OCI-LY1 (cell line): ENCODE measurements at regions not wholly inside any gene's neighbourhood (a gene's known extent, or its start where the extent isn't known, plus 50 kb on each side); places are given as distances from the start of the nearest gene placed in this dataset.
"Not testable (repeated sequence)": the region's sequence is repeated elsewhere in the genome, so short reads cannot be mapped to it uniquely, and the experiment has no call there.

Source experiments
- H2AFZ ChIP-seq: fragments of 200-600 bp; sonication (generic), shearing (Covaris generic); 2 replicates; pipeline ENCODE4 v1.6.0; 2014; ENCODE audit warnings: antibody characterized with exemption, mild to moderate bottlenecking, low read length
- H3F3A ChIP-seq: fragments of 200-600 bp; sonication (generic), shearing (Covaris generic); 2 replicates; pipeline ENCODE4 v1.6.0; 2014; ENCODE audit warnings: mild to moderate bottlenecking, antibody characterized with exemption, low read length, moderate library complexity; ENCODE audit not compliant: insufficient read depth
- H3K27ac ChIP-seq: fragments of 200-600 bp; sonication (generic); 2 replicates; pipeline ENCODE4 v1.5.1; 2014; ENCODE audit warnings: low read length, mixed run types, mild to moderate bottlenecking, low read depth; ENCODE audit not compliant: poor library complexity, severe bottlenecking
- H3K27me3 ChIP-seq: fragments of 200-600 bp; sonication (generic); 2 replicates; pipeline ENCODE4 v1.6.0; 2014; ENCODE audit warnings: antibody characterized with exemption, mild to moderate bottlenecking, low read length, moderate library complexity; ENCODE audit not compliant: insufficient read depth
- H3K36me3 ChIP-seq: fragments of 200-600 bp; sonication (generic); 2 replicates; pipeline ENCODE4 v1.6.1; 2014; ENCODE audit warnings: mild to moderate bottlenecking, antibody characterized with exemption, low read length, moderate library complexity, mixed read lengths; ENCODE audit not compliant: insufficient read depth
- H3K4me1 ChIP-seq: fragments of 200-600 bp; sonication (generic); 2 replicates; pipeline ENCODE4 v1.5.1; 2014; ENCODE audit warnings: mild to moderate bottlenecking, low read length, moderate library complexity; ENCODE audit not compliant: insufficient read depth, severe bottlenecking
- H3K4me2 ChIP-seq: fragments of 200-600 bp; sonication (generic), shearing (Covaris generic); 2 replicates; pipeline ENCODE4 v1.6.1; 2014; ENCODE audit warnings: low read length
- H3K4me3 ChIP-seq: fragments of 200-600 bp; sonication (generic); 2 replicates; pipeline ENCODE4 v1.5.1; 2014; ENCODE audit warnings: low read length, low read depth, mild to moderate bottlenecking, mixed read lengths; ENCODE audit not compliant: poor library complexity, severe bottlenecking
- H3K79me2 ChIP-seq: fragments of 200-600 bp; shearing (Covaris generic); 2 replicates; pipeline ENCODE4 v1.6.1; 2016; ENCODE audit warnings: mixed run types, low read length, mixed read lengths; ENCODE audit not compliant: insufficient read depth
- H3K9ac ChIP-seq: fragments of 200-600 bp; sonication (generic), shearing (Covaris generic); 2 replicates; pipeline ENCODE4 v1.6.1; 2014; ENCODE audit warnings: mild to moderate bottlenecking, low read length, mixed read lengths
- H3K9me2 ChIP-seq: fragments of 200-600 bp; sonication (generic), shearing (Covaris generic); 2 replicates; pipeline ENCODE4 v1.6.1; 2014; ENCODE audit warnings: low read depth, mild to moderate bottlenecking, low read length, mixed read lengths
- H3K9me3 ChIP-seq: fragments of 200-600 bp; shearing (Covaris generic); 2 replicates; pipeline ENCODE4 v1.6.1; 2014; ENCODE audit warnings: low read length, mixed read lengths
- H4K20me1 ChIP-seq: fragments of 200-600 bp; sonication (generic), shearing (Covaris generic); 2 replicates; pipeline ENCODE4 v1.6.0; 2016; ENCODE audit warnings: mild to moderate bottlenecking, low read length; ENCODE audit not compliant: insufficient read depth
- EZH2 ChIP-seq: fragments of 200-600 bp; sonication (generic), shearing (Covaris generic); IDR thresholded peaks from 2 replicates; pipeline ENCODE4 v1.8.0; 2017; ENCODE audit warnings: borderline replicate concordance, mixed run types, mild to moderate bottlenecking, antibody characterized with exemption, low read length, moderate library complexity, mixed read lengths
- TF ChIP-seq, protein P1 (sequence below): fragments of 200-600 bp; sonication (generic), shearing (Covaris generic); IDR thresholded peaks from 2 replicates; pipeline ENCODE4 v1.5.1; 2017; ENCODE audit warnings: mild to moderate bottlenecking, antibody characterized with exemption, low read length, moderate library complexity, mixed read lengths

DNA sequence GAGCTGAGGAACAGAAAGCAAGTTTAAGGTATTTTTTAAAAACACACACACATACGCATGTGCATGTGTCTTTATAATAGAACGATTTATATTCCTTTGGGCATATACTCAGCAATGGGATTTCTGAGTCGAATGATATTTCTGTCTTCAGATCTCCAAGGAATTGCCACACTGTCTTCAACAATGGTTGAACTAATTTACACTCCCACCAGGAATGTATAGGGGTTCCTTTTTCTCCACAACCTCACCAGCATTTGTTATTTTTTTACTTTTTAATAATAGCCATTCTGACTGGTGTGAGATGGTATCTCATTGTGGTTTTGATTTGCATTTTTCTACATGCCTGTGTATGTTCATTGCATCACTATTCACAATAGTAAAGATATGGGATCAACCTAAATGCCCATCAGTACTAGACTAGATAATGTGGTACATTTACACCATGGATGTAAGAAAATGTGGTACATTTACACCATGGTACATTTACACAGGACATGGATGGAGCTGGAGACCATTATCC is 60.3 kb upstream of the MAP3K1 start:
- peaks cover 42% of the 10 kb centered on the region for H3K4me1 ChIP-seq
- no peaks in the 10 kb centered on the region for H3K27me3 ChIP-seq
- H3K4me2 ChIP-seq, result no peak overlapping the region

DNA sequence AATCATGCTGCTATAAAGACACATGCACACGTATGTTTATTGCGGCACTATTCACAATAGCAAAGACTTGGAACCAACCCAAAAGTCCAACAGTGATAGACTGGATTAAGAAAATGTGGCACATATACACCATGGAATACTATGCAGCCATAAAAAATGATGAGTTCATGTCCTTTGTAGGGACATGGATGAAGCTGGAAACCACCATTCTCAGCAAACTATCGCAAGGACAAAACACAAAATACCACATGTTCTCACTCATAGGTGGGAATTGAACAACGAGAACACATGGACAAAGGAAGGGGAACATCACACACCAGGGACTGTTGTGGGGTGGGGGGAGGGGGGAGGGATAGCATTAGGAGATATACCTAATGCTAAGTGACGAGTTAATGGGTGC is 61.8 kb upstream of the MAP3K1 start:
- H3K4me2 ChIP-seq, H2AFZ ChIP-seq, H3K9ac ChIP-seq, H3K36me3 ChIP-seq, H3K27me3 ChIP-seq, H3K27ac ChIP-seq, H3K9me3 ChIP-seq, H3K9me2 ChIP-seq, H3F3A ChIP-seq, H3K79me2 ChIP-seq, H3K4me3 ChIP-seq, H4K20me1 ChIP-seq: not testable (repeated sequence)
- peaks cover 28% of the 10 kb centered on the region for H3K4me1 ChIP-seq

More for the DNA sequence above, 60.3 kb upstream of the MAP3K1 start:
- no peak overlapping the region for H3K9ac ChIP-seq
- no peaks in the 10 kb centered on the region for H3K79me2 ChIP-seq
- no peak overlapping the region for H3K4me3 ChIP-seq
- no peak overlapping the region for H2AFZ ChIP-seq
- no peaks in the 10 kb centered on the region for H4K20me1 ChIP-seq
- no peak for TF ChIP-seq EZH2
- TF ChIP-seq, protein P1, sequence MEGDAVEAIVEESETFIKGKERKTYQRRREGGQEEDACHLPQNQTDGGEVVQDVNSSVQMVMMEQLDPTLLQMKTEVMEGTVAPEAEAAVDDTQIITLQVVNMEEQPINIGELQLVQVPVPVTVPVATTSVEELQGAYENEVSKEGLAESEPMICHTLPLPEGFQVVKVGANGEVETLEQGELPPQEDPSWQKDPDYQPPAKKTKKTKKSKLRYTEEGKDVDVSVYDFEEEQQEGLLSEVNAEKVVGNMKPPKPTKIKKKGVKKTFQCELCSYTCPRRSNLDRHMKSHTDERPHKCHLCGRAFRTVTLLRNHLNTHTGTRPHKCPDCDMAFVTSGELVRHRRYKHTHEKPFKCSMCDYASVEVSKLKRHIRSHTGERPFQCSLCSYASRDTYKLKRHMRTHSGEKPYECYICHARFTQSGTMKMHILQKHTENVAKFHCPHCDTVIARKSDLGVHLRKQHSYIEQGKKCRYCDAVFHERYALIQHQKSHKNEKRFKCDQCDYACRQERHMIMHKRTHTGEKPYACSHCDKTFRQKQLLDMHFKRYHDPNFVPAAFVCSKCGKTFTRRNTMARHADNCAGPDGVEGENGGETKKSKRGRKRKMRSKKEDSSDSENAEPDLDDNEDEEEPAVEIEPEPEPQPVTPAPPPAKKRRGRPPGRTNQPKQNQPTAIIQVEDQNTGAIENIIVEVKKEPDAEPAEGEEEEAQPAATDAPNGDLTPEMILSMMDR, result no peak
- H3K9me2 ChIP-seq, result no peaks in the 10 kb centered on the region
- H3K27ac ChIP-seq, result peak overlapping the region; percentile 22
- H3K36me3 ChIP-seq, result no peaks in the 10 kb centered on the region
- H3K9me3 ChIP-seq, result peaks cover 9% of the 10 kb centered on the region
- no peaks in the 10 kb centered on the region for H3F3A ChIP-seq

DNA sequence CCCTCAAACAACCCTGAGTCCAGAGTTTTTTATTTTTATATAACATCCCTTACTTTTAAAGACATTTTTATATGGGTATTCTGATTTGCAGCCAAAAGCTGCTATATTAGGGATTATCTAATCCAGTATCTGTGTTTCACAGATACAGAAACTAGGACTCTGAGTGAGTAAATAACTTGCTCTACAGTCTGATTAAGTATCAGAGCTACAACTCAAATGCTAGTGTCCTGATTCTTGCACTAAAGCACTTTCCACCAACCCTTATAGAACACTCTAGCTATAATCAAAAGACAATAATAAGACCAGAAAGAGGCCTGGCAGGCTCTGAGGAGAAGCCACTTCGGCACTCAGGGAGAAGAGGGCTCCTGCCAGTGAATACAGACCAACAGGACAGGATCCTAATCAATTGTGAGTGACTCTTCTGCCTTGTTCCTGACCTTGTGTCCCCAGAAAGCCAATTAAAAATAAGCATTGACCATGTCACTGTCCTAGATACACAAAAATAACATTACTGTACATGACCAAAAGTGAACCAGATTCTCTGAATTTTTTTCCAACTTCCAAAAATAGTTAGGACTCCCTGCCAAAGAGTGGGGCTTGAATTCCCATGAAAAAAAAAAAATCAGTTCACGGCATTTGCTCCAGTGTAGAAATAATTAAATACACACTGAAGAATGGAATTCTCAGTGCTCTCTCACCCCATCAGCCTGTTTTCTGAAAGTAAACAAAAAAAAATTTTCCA is 63.6 kb upstream of the MAP3K1 start:
- no peaks in the 10 kb centered on the region for H3K27me3 ChIP-seq
- no peaks in the 10 kb centered on the region for H3K79me2 ChIP-seq
- no peak overlapping the region for H3K4me2 ChIP-seq
- peaks cover 24% of the 10 kb centered on the region for H3K4me1 ChIP-seq
- no peak overlapping the region for H3K9ac ChIP-seq
- no peaks in the 10 kb centered on the region for H4K20me1 ChIP-seq
- H3K4me3 ChIP-seq, result no peak overlapping the region
- H3F3A ChIP-seq, result no peaks in the 10 kb centered on the region
- H3K36me3 ChIP-seq, result no peaks in the 10 kb centered on the region
- no peak overlapping the region for H2AFZ ChIP-seq
- H3K27ac ChIP-seq, result no peak overlapping the region
- H3K9me3 ChIP-seq, result peaks cover 9% of the 10 kb centered on the region
- no peak for TF ChIP-seq EZH2
- H3K9me2 ChIP-seq, result no peaks in the 10 kb centered on the region

DNA sequence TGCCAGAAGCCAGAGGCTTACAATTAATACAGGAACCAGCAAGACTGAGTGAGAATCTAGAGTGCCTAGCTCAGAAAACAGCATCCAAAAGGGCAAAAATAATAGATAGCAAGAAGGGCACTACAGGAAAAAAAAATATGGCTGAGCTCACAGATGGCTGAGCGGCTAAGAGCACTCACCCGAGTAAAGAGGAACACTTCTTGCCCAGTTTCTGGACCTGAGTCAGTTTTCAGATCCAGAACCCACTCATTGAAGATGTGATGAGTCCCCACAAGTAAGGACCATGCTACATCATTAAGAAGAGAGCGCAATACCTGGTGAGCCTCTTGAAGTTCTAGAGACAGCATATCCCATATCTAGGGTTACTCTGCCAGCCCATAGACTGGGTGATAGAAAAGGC is 65.5 kb upstream of the MAP3K1 start:
- Histone ChIP-seq H2AFZ (no peak overlapping the region), H3K79me2 (no peaks in the 10 kb centered on the region), H3K27ac (no peak overlapping the region), H3K4me2 (no peak overlapping the region), H3K9ac (no peak overlapping the region), H3K4me3 (no peak overlapping the region), H3K36me3 (no peaks in the 10 kb centered on the region), H3K9me2 (no peaks in the 10 kb centered on the region), H3K9me3 (peaks cover 9% of the 10 kb centered on the region), H4K20me1 (no peaks in the 10 kb centered on the region), H3F3A (no peaks in the 10 kb centered on the region), H3K4me1 (peaks cover 25% of the 10 kb centered on the region), H3K27me3 (no peaks in the 10 kb centered on the region)
- TF ChIP-seq EZH2, result no peak
- TF ChIP-seq, protein P1, result no peak
